K562 (cell line): ENCODE measurements at regions not wholly inside any gene's neighbourhood (a gene's known extent, or its start where the extent isn't known, plus 50 kb on each side); places are given as distances from the start of the nearest gene placed in this dataset.

Source experiments
- ATAC-seq: fragments of 200-7000 bp; cut with Tn5 transposase; 3 replicates; pipeline ENCODE4 v1.9.1; 2020; ENCODE audit warnings: moderate library complexity
- BruUV-seq: library from RNA; stranded (reverse); fragments of 400-500 nt; replicated peaks from 2 replicates; lab custom pipeline; 2021; lab: Mats Ljungman, UMichigan
- CTCF ChIA-PET: fragments of 300-600 bp; formaldehyde crosslinking; extraction: SDS; loops from one replicate; lab custom pipeline; 2021; ENCODE audit warnings: low intra/inter-chr PET ratio; lab: Yijun Ruan, JAX
- POLR2A ChIA-PET: fragments of 300-600, 350-650 bp; sonication (Branson Sonifier 250); formaldehyde crosslinking; extraction: SDS; loops from one replicate; lab custom pipeline; 2021; ENCODE audit warnings: antibody characterized with exemption, inconsistent platforms; lab: Yijun Ruan, JAX
- DNase-seq, 4 experiments: peaks; one replicate each; pipeline versions ENCODE4 v3.0.0 to v3.0.0-alpha.2; 2011 to 2018; ENCODE audit warnings: low spot score in 3 of 4, mixed read lengths in 3 of 4; ENCODE audit errors: extremely low read depth in 1 of 4
- FAIRE-seq: peaks from 2 replicates; lab custom pipeline; 2011; peaks lifted over from hg19 to GRCh38; lab: Jason Lieb, UNC
- H2AFZ ChIP-seq: 2 replicates; pipeline ENCODE4 v1.6.0; 2011; ENCODE audit warnings: low read depth, low read length, control low read depth, inconsistent platforms
- H3K27ac ChIP-seq: fragments of 200-600 bp; 3 replicates; pipeline ENCODE4 v1.8.0; 2011; ENCODE audit warnings: low read depth, mild to moderate bottlenecking, control low read depth, inconsistent platforms, low read length, moderate library complexity, mixed read lengths; ENCODE audit errors: extremely low read depth
- H3K27me3 ChIP-seq, 2 experiments: fragments of 300-600 bp in 1 of 2; 2 replicates in 1 of 2; 3 replicates in 1 of 2; pipeline versions ENCODE4 v1.6.0 to v1.8.0; 2011; ENCODE audit warnings: inconsistent platforms in 2 of 2, low read length in 2 of 2, mild to moderate bottlenecking in 1 of 2, mixed read lengths in 1 of 2, moderate library complexity in 1 of 2; ENCODE audit not compliant: control insufficient read depth in 2 of 2, insufficient read depth in 2 of 2
- H3K36me3 ChIP-seq: fragments of 300-600 bp; 3 replicates; pipeline ENCODE4 v1.8.0; 2011; ENCODE audit warnings: mild to moderate bottlenecking, low read length, inconsistent platforms; ENCODE audit not compliant: control insufficient read depth, insufficient read depth
- H3K4me1 ChIP-seq, 2 experiments: fragments of 200-600 bp in 1 of 2; replicated peaks in 1 of 2; 2 replicates in 1 of 2; 3 replicates in 1 of 2; pipeline versions ENCODE4 v1.5.1 to v1.8.0; 2011; ENCODE audit warnings: inconsistent platforms in 2 of 2, low read length in 2 of 2, mild to moderate bottlenecking in 1 of 2, mixed read lengths in 1 of 2, moderate library complexity in 1 of 2; ENCODE audit not compliant: control insufficient read depth in 2 of 2, insufficient read depth in 2 of 2
- H3K4me2 ChIP-seq: 2 replicates; pipeline ENCODE4 v1.6.1; 2011; ENCODE audit warnings: low read length, control low read depth, inconsistent platforms, mixed read lengths; ENCODE audit not compliant: insufficient read depth
- H3K4me3 ChIP-seq: fragments of 200-600 bp; sonication (generic), shearing (Covaris generic); 2 replicates; pipeline ENCODE4 v1.5.1; 2016; ENCODE audit warnings: control low read depth, inconsistent platforms
- H3K79me2 ChIP-seq: fragments of 200-600 bp; 3 replicates; pipeline ENCODE4 v1.8.0; 2011; ENCODE audit warnings: low read length, inconsistent platforms; ENCODE audit not compliant: control insufficient read depth, insufficient read depth
- H3K9ac ChIP-seq, 2 experiments: 2 replicates each; pipeline versions ENCODE4 v1.6.0 to v1.6.1; 2011; ENCODE audit warnings: low read depth in 2 of 2, low read length in 2 of 2, control low read depth in 1 of 2, inconsistent platforms in 1 of 2, mild to moderate bottlenecking in 1 of 2, mixed read lengths in 1 of 2; ENCODE audit not compliant: insufficient read depth in 1 of 2
- H3K9me1 ChIP-seq: one replicate; pipeline ENCODE4 v1.6.0; 2011; ENCODE audit warnings: inconsistent platforms, mild to moderate bottlenecking, low read length, moderate library complexity; ENCODE audit not compliant: control insufficient read depth, insufficient read depth
- H3K9me3 ChIP-seq: replicated peaks from 2 replicates; pipeline ENCODE4 v1.5.1; 2011; ENCODE audit warnings: low read depth, low read length, inconsistent platforms; ENCODE audit not compliant: control insufficient read depth, insufficient read depth
- H4K20me1 ChIP-seq: replicated peaks from 2 replicates; pipeline ENCODE4 v1.6.1; 2011; ENCODE audit warnings: low read length, inconsistent platforms, mixed read lengths; ENCODE audit not compliant: control insufficient read depth, insufficient read depth
- ELF2 ChIP-seq: fragments of 250-450 bp; sonication (Bioruptor Pico); IDR thresholded peaks from 2 replicates; pipeline ENCODE4 v1.5.0; 2021; ENCODE audit warnings: mild to moderate bottlenecking
- FOXJ3 ChIP-seq: sonication (generic); formaldehyde crosslinking; IDR thresholded peaks from 2 replicates; pipeline ENCODE4 v1.4.0; 2020; ENCODE audit warnings: mild to moderate bottlenecking, missing genetic modification reagents
- KLF1 ChIP-seq: fragments of 450-650 bp; IDR thresholded peaks from 2 replicates; pipeline ENCODE4 v1.6.1; 2016; ENCODE audit warnings: missing genetic modification characterization, missing compliant biosample characterization
- NFRKB ChIP-seq: fragments of 450-650 bp; IDR thresholded peaks from 2 replicates; pipeline ENCODE4 v1.6.1; 2016; ENCODE audit warnings: low read depth
- NR2C2 ChIP-seq, 2 experiments: fragments of 200-800 bp in 1 of 2; sonication (Bioruptor generic) in 1 of 2; sonication (generic) in 1 of 2; formaldehyde crosslinking in 1 of 2; IDR thresholded peaks; 2 replicates each; pipeline versions ENCODE4 v1.6.1 to v1.8.0; 2016 to 2022; ENCODE audit warnings: mild to moderate bottlenecking in 1 of 2, missing compliant biosample characterization in 1 of 2, missing genetic modification characterization in 1 of 2, missing genetic modification reagents in 1 of 2
- SIRT6 ChIP-seq: IDR thresholded peaks from one replicate; pipeline ENCODE4 v1.6.1; 2012; ENCODE audit warnings: low read depth, mild to moderate bottlenecking, control low read depth, inconsistent platforms, low read length, moderate library complexity
- SMARCC2 ChIP-seq: fragments of 450-650 bp; IDR thresholded peaks from 2 replicates; pipeline ENCODE4 v1.6.1; 2017; ENCODE audit warnings: antibody characterized with exemption, moderate library complexity, mild to moderate bottlenecking, low read depth
- SNRNP70 ChIP-seq: fragments of 200-400 bp; formaldehyde crosslinking; optimal IDR thresholded peaks from 2 replicates; pipeline ENCODE3; 2017; ENCODE audit warnings: low read depth, low read length
- SUPT5H ChIP-seq: fragments of 450-650 bp; IDR thresholded peaks from 2 replicates; pipeline ENCODE4 v1.6.1; 2016
- WGBS: fragments of 100-300 bp; shearing (Covaris generic); methylation state at CpG from one replicate; pipeline ENCODE4 v1.1.6; 2016; ENCODE audit warnings: low coverage, mixed read lengths; ENCODE audit not compliant: insufficient coverage; ENCODE audit errors: missing lambda C conversion rate; 5-methylcytosine and 5-hydroxymethylcytosine counted together
- in situ Hi-C: fragments of 300-500 bp; cut with MboI; formaldehyde crosslinking; loops from 4 replicates; pipeline ENCODE4 v1.15.0; 2018; ENCODE audit warnings: inconsistent platforms, mixed read lengths
- intact Hi-C: fragments of 100-400 bp; cut with micrococcal nuclease; formaldehyde crosslinking; loops from 2 replicates; pipeline ENCODE4 v1.14.2; 2022
- TF ChIP-seq, protein P1 (sequence below), 2 experiments: fragments of 250-450 bp in 1 of 2; fragments of 450-650 bp in 1 of 2; sonication (Bioruptor Pico) in 1 of 2; IDR thresholded peaks; 2 replicates each; pipeline versions ENCODE4 v1.6.1 to v1.8.0; 2016 to 2021; ENCODE audit warnings: mild to moderate bottlenecking in 2 of 2, moderate library complexity in 2 of 2, missing compliant biosample characterization in 1 of 2, missing genetic modification characterization in 1 of 2
- TF ChIP-seq, protein P2 (sequence below): sonication (generic); formaldehyde crosslinking; IDR thresholded peaks from 2 replicates; pipeline ENCODE4 v1.8.0; 2022; ENCODE audit warnings: mild to moderate bottlenecking, missing genetic modification reagents

DNA sequence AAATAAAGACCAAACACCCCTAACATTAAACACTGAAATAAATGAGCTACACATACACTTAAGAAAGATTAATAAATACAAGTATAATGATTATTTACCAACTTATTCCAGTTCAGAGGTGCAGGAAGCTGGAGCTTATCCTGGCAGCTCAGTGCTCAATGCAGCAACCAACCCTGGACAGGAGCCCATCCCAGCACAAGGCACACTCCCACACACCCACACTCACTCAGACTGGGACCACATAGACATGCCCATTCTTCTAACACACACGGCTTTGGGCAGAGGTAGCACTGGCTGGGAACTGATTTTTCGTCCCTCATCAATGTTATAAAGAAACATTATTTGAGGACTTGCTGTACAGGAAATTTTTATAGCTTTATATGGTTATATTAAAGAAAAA lies 797.4 kb downstream of the RPS29 start:
- H3K4me2 ChIP-seq = no peak overlapping the region
- BruUV-seq = no TSS peak
- no peaks in the 10 kb centered on the region for H3K27me3 ChIP-seq
- H3K36me3 ChIP-seq = no peaks in the 10 kb centered on the region
- intact Hi-C loops = no loop called here
- DNase-seq (no peak), ATAC-seq (no peak), FAIRE-seq (no peak)
- H3K27ac ChIP-seq = no peak overlapping the region
- H3K9me3 ChIP-seq = no peaks in the 10 kb centered on the region
- no peak overlapping the region for H3K4me3 ChIP-seq
- no peaks in the 10 kb centered on the region for H3K79me2 ChIP-seq
- WGBS = 0% methylated on average over 1 of the region's 2 CpGs
- in situ Hi-C loops = no loop called here
- POLR2A ChIA-PET = interaction anchor here (0.9 kb wide), 1 partner anchor 874 kb away, joined by 3 read pairs; no protein-coding TSS in a partner anchor
- no peak overlapping the region for H3K9ac ChIP-seq
- no peaks in the 10 kb centered on the region for H3K4me1 ChIP-seq
- CTCF ChIA-PET = no interaction called here
- H4K20me1 ChIP-seq = no peaks in the 10 kb centered on the region
- no peaks in the 10 kb centered on the region for H3K9me1 ChIP-seq
- no peak overlapping the region for H2AFZ ChIP-seq
- no peak for TF ChIP-seq SMARCC2
- TF ChIP-seq NR2C2 (CRISPR knock-in tag; IDR thresholded peaks at IDR 0.05) = no peak
- no peak for TF ChIP-seq NR2C2 (tag; IDR thresholded peaks at IDR 0.05)
- TF ChIP-seq, protein P1, sequence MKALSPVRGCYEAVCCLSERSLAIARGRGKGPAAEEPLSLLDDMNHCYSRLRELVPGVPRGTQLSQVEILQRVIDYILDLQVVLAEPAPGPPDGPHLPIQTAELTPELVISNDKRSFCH (CRISPR knock-in tag; IDR thresholded peaks at IDR 0.05) = no peak
- TF ChIP-seq, protein P1 (tag; IDR thresholded peaks at IDR 0.05) = no peak
- TF ChIP-seq, protein P2, sequence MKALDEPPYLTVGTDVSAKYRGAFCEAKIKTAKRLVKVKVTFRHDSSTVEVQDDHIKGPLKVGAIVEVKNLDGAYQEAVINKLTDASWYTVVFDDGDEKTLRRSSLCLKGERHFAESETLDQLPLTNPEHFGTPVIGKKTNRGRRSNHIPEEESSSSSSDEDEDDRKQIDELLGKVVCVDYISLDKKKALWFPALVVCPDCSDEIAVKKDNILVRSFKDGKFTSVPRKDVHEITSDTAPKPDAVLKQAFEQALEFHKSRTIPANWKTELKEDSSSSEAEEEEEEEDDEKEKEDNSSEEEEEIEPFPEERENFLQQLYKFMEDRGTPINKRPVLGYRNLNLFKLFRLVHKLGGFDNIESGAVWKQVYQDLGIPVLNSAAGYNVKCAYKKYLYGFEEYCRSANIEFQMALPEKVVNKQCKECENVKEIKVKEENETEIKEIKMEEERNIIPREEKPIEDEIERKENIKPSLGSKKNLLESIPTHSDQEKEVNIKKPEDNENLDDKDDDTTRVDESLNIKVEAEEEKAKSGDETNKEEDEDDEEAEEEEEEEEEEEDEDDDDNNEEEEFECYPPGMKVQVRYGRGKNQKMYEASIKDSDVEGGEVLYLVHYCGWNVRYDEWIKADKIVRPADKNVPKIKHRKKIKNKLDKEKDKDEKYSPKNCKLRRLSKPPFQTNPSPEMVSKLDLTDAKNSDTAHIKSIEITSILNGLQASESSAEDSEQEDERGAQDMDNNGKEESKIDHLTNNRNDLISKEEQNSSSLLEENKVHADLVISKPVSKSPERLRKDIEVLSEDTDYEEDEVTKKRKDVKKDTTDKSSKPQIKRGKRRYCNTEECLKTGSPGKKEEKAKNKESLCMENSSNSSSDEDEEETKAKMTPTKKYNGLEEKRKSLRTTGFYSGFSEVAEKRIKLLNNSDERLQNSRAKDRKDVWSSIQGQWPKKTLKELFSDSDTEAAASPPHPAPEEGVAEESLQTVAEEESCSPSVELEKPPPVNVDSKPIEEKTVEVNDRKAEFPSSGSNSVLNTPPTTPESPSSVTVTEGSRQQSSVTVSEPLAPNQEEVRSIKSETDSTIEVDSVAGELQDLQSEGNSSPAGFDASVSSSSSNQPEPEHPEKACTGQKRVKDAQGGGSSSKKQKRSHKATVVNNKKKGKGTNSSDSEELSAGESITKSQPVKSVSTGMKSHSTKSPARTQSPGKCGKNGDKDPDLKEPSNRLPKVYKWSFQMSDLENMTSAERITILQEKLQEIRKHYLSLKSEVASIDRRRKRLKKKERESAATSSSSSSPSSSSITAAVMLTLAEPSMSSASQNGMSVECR (CRISPR knock-in tag) = no peak
- TF ChIP-seq ELF2 = no peak
- no peak for TF ChIP-seq SNRNP70
- TF ChIP-seq SIRT6 = no peak
- TF ChIP-seq SUPT5H = no peak
- no peak for TF ChIP-seq FOXJ3 (CRISPR knock-in tag)
- no peak for TF ChIP-seq NFRKB
- no peak for TF ChIP-seq KLF1 (tag)
